Motor neuron (in vitro differentiated cells): ENCODE measurements at regions not wholly inside any gene's neighbourhood (a gene's known extent, or its start where the extent isn't known, plus 50 kb on each side); places are given as distances from the start of the nearest gene placed in this dataset.

Experiments used
- ATAC-seq, 8 experiments: fragments of 200-7000 bp; cut with Tn5 transposase; replicated peaks in 6 of 8; 2 replicates each; pipeline ENCODE4 v1.8.0; 2021; ENCODE audit warnings: mild to moderate bottlenecking in 8 of 8, moderate library complexity in 8 of 8
- H3K27ac ChIP-seq, 2 donors: fragments of 250-450 bp; sonication (Bioruptor Pico); 2 replicates each; pipeline ENCODE4 v1.9.0; 2021; ENCODE audit warnings: antibody characterized with exemption in 2 of 2, mild to moderate bottlenecking in 2 of 2, moderate library complexity in 1 of 2
- H3K4me1 ChIP-seq, 2 donors: fragments of 250-450 bp; sonication (Bioruptor Pico); replicated peaks in 1 of 2; 2 replicates each; pipeline ENCODE4 v1.6.1; 2021; ENCODE audit warnings: antibody characterized with exemption in 2 of 2, mild to moderate bottlenecking in 2 of 2, moderate library complexity in 1 of 2
- H3K4me3 ChIP-seq, 5 donors: fragments of 250-450 bp; sonication (Bioruptor Pico); 2 replicates each; pipeline ENCODE4 v1.9.0; 2021; ENCODE audit warnings: antibody characterized with exemption in 5 of 5, mild to moderate bottlenecking in 5 of 5, moderate library complexity in 4 of 5
- WGBS, 10 experiments: fragments of 450-650 bp; shearing (Covaris generic); methylation state at CpG; one replicate each; pipeline ENCODE4 v1.0.0; 2022; 5-methylcytosine and 5-hydroxymethylcytosine counted together
- in situ Hi-C, 9 experiments: fragments of 400-800 bp; cut with MboI; loops; one replicate each; pipeline ENCODE4 v1.15.0; 2021; ENCODE audit warnings: low sequenced_read_pairs in 9 of 9, low pct_unique_long_range_greater_than_20kb in 2 of 9; ENCODE audit not compliant: unreplicated experiment in 9 of 9

GRCh38 chr10:1809139-1809741 is 71.9 kb upstream of the ADARB2 start:
- Histone ChIP-seq H3K27ac (no peak overlapping the region), H3K4me1 (no peaks in the 10 kb centered on the region), H3K4me3 (no peak overlapping the region)
- 50 to 95% (median 77%) methylated on average over 2 to 23 of the region's 27 CpGs for WGBS, 10 experiments
- no peak for ATAC-seq
- in situ Hi-C loops, result no loop called here

- Histone ChIP-seq H3K27ac (no peak overlapping the region), H3K4me1 (no peaks in the 10 kb centered on the region), H3K4me3 (no peak overlapping the region)
- no peak for ATAC-seq
- WGBS, 10 experiments, result 45 to 91% (median 64%) methylated on average over 2 to 14 of the region's 25 CpGs; no CpG with 5 or more reads in 5 of the 10 experiments
- in situ Hi-C loops, result no loop called here
Measured at GRCh38 chr10:1807924-1808323, 70.6 kb upstream of the ADARB2 start.

GRCh38 chr10:1807196-1807595 is 69.9 kb upstream of the ADARB2 start:
- WGBS, 10 experiments, result 0 to 100% (median 87%) methylated on average over 1 to 3 of the region's 9 CpGs; no CpG with 5 or more reads in 2 of the 10 experiments
- Histone ChIP-seq H3K4me3 (no peak overlapping the region), H3K27ac (no peak overlapping the region), H3K4me1 (no peaks in the 10 kb centered on the region)
- in situ Hi-C loops, result no loop called here
- no peak for ATAC-seq

GRCh38 chr10:1802413-1802812 is 65.1 kb upstream of the ADARB2 start:
- H3K27ac ChIP-seq, result no peak overlapping the region
- no peak overlapping the region for H3K4me3 ChIP-seq
- in situ Hi-C loops, result no loop called here
- 22 to 100% (median 77%) methylated on average over 1 to 2 of the region's 2 CpGs; no CpG with 5 or more reads in 4 of the 10 experiments for WGBS, 10 experiments
- ATAC-seq, result no peak
- peaks cover 0 to 9% of the 10 kb centered on the region in 2 donors for H3K4me1 ChIP-seq

GRCh38 chr10:1788401-1788800 is 51.1 kb upstream of the ADARB2 start:
- Histone ChIP-seq H3K27ac (no peak overlapping the region), H3K4me3 (no peak overlapping the region), H3K4me1 (no peaks in the 10 kb centered on the region)
- no peak for ATAC-seq
- 0 to 94% (median 71%) methylated on average over 3 to 8 of the region's 9 CpGs; no CpG with 5 or more reads in 1 of the 10 experiments for WGBS, 10 experiments
- in situ Hi-C loops, result no loop called here
